GM12873 (cell line): ENCODE measurements at regions not wholly inside any gene's neighbourhood (a gene's known extent, or its start where the extent isn't known, plus 50 kb on each side); places are given as distances from the start of the nearest gene placed in this dataset.

Source experiments
- TF ChIP-seq, protein P1 (sequence below): IDR thresholded peaks from 2 replicates; pipeline ENCODE4 v1.5.1; 2012; ENCODE audit warnings: low read depth, mild to moderate bottlenecking, moderate library complexity, low read length, control low read depth; ENCODE audit not compliant: insufficient read depth; ENCODE audit errors: missing control alignments

DNA sequence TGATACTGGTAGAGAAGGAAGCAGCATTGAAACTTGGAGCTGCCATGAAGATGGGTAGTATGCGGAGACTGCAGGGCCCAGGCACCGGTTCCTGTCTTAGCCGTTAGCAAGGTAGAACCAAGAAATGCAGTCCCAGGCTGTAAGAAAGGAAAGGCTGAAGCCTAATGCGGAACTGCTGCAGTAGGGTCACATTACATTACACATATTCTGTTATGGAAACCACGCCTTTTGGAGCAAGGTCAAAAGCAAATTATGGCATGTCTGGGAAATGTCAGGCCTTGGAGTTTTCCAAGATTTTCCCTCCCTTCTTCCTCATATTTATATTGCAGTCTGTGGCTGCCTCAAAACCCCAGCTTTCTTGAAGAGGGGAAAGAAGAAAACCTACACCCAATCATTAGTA is 204.8 kb upstream of the RASGEF1B start:
- TF ChIP-seq, protein P1, sequence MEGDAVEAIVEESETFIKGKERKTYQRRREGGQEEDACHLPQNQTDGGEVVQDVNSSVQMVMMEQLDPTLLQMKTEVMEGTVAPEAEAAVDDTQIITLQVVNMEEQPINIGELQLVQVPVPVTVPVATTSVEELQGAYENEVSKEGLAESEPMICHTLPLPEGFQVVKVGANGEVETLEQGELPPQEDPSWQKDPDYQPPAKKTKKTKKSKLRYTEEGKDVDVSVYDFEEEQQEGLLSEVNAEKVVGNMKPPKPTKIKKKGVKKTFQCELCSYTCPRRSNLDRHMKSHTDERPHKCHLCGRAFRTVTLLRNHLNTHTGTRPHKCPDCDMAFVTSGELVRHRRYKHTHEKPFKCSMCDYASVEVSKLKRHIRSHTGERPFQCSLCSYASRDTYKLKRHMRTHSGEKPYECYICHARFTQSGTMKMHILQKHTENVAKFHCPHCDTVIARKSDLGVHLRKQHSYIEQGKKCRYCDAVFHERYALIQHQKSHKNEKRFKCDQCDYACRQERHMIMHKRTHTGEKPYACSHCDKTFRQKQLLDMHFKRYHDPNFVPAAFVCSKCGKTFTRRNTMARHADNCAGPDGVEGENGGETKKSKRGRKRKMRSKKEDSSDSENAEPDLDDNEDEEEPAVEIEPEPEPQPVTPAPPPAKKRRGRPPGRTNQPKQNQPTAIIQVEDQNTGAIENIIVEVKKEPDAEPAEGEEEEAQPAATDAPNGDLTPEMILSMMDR = no peak

DNA sequence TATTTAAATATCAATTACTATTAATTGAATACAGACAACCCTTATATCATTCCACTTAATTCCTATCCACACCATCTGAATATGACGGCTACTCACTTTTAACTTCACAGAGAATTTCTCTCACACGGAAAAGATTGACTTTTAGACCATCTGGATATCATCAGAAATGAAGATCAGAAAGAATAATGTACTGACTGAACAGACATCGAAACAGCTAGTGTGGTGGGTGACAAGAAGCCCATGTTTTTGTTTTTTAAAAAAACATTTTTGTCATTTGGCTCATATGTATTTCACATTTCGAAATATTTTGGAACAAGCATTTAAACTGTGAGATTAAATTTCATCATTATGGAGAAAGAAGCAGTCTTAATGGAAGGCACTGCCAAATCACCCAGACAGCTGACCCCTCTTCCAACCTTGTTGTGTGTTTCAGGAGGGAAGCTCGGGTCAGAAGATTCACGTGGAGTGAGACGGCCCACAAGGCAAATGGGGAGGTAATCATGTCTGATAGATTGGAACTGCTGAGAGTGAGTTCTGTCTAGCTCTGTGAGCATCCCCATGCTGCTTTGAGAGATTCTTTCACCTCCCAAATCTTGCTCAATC is 204.2 kb upstream of the RASGEF1B start:
- TF ChIP-seq, protein P1 = no peak

DNA sequence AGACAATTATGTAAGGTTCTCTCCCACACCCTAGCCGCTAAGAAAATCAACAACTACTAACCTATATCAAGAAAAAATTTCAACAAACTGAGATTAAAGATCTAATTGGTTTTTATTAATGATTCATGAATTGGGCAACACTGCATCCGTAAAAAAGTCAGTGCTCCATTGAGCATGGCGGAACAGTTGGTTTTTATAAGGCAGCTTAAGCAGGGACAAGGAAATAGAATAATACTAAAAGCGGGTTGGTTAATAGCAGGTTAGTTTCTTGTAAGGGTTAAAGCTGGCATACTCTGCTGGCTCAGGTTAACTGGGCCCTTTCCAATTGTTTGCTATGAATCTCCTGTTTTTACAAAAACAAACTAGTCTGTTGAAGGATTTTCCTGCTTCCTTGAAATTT is 202.3 kb upstream of the RASGEF1B start:
- TF ChIP-seq, protein P1 = no peak

DNA sequence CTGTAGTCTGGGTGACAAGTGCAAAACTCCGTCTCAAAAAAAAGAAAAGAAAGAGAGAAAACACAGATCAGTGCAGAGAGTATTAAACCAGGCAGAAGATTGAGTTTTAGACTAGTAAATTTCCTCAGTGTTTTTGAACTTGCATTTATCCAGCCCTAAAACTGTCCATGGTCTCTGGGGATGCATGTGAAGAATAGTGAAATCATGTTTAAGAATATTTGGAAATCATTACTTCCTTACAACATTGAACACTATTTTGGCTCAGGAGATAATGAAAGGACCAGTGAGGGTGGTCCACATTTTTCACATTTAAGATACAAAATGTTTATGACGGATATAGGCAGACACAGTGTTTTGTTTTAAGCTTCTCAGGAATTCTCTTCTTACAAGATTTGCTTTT is 195.8 kb upstream of the RASGEF1B start:
- TF ChIP-seq, protein P1 = no peak

DNA sequence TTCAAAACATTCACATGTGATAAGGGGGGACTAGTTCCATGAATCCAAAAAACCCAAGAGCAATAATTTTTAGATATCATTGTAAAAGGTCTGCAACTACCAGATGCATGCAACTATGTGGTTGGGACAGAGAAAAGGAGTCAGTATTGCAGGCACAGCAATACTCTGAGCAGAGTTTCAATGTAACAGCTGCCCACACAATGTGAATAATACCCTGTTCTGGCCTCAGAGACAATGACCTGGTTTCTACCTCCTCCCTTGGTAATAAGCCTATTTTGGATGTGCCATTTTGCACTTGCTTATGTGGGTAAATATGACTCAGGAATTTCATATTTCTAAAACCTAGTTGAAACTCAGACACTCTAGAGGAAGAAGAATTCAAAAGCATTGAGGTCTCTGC is 194.8 kb upstream of the RASGEF1B start:
- TF ChIP-seq, protein P1 = no peak

DNA sequence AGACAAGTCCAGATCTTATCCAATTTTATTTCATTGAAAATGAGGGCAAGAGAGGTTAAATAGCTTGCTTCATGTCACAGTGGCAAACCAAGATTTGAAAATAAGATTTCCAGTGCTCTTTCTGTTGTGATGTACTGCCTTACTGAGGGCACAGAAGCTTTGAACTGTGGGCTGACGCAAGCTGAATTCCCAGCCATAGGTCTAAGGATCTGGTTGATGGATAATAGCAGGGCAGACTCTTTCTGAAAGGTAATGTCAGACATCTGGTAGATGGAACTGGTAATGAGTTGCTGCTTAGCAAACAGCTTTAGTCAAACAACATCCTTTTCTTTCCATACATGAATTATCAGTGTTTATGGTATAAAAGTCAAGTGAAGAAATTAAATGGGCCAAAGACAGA is 193.9 kb upstream of the RASGEF1B start:
- TF ChIP-seq, protein P1 = no peak

DNA sequence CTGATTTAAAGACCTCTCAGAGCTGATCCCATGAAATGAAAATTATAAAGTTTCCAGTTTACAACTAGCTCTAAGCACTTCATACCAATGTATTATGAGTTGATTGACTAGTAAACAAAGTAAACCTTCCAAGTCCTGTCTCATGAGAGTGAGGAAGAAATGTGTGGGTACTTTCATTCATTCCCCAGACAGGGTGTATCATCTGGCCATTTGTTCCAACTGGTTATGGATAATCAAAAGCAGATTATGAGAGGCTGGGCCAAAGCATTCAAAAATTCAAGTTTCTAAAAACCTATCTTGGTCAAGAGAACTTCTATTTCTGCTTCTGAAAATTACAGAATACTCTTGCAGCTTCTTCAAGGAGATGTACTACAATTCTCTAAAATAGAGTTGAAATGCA is 193.3 kb upstream of the RASGEF1B start:
- TF ChIP-seq, protein P1 = no peak
